ENCODE measurements at regions not wholly inside any gene's neighbourhood (a gene's known extent, or its start where the extent isn't known, plus 50 kb on each side); places are given as distances from the start of the nearest gene placed in this dataset.

- H3K36me3 ChIP-seq, result no peaks in the 10 kb centered on the region
- no peak overlapping the region for H3K4me3 ChIP-seq
- H3K27ac ChIP-seq, result no peak overlapping the region
- H3K9me3 ChIP-seq, result no peaks in the 10 kb centered on the region
- DNase-seq (ENCODE audit: low spot score), result no peak
- no peaks in the 10 kb centered on the region for H3K27me3 ChIP-seq
- H3K4me1 ChIP-seq, result no peaks in the 10 kb centered on the region
- TF ChIP-seq CTCF (IDR thresholded peaks at IDR 0.05), result no peak
These were observed 122.1 kb downstream of the CD164 start for GRCh38 chr6:109260126-109260525.

DNA sequence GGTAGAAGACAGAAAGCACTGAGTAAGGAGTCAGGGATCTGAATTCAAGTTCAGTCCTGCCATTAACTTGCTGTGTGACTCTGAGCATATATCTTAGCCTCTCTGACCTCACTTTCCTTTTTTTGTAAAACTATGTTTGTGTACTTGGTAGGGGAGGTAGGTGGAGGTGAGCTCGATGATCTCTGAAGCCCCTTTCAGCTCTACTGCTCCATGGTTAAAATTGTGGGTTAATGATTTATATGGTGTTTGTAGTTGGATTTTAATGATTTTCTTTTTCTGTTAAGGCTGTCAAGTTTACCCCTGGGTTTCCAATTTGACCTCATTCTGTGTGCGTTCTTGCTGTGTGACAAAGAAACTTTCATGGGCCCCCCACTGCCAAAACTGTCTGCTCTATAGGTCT is 124.1 kb downstream of the CD164 start:
- Histone ChIP-seq H3K27ac (no peak overlapping the region), H3K4me1 (no peaks in the 10 kb centered on the region), H3K27me3 (no peaks in the 10 kb centered on the region), H3K4me3 (no peak overlapping the region), H3K9me3 (no peaks in the 10 kb centered on the region), H3K36me3 (no peaks in the 10 kb centered on the region)
- no peak for DNase-seq (ENCODE audit: low spot score)
- no peak for TF ChIP-seq CTCF (IDR thresholded peaks at IDR 0.05)

- no peak for TF ChIP-seq CTCF (IDR thresholded peaks at IDR 0.05)
- H3K4me3 ChIP-seq, result no peak overlapping the region
- no peak for DNase-seq (ENCODE audit: low spot score)
- no peaks in the 10 kb centered on the region for H3K4me1 ChIP-seq
- H3K27ac ChIP-seq, result no peak overlapping the region
- no peaks in the 10 kb centered on the region for H3K36me3 ChIP-seq
- no peaks in the 10 kb centered on the region for H3K9me3 ChIP-seq
- H3K27me3 ChIP-seq, result no peaks in the 10 kb centered on the region
These were observed 124.8 kb downstream of the CD164 start for GRCh38 chr6:109257494-109257893.

DNA sequence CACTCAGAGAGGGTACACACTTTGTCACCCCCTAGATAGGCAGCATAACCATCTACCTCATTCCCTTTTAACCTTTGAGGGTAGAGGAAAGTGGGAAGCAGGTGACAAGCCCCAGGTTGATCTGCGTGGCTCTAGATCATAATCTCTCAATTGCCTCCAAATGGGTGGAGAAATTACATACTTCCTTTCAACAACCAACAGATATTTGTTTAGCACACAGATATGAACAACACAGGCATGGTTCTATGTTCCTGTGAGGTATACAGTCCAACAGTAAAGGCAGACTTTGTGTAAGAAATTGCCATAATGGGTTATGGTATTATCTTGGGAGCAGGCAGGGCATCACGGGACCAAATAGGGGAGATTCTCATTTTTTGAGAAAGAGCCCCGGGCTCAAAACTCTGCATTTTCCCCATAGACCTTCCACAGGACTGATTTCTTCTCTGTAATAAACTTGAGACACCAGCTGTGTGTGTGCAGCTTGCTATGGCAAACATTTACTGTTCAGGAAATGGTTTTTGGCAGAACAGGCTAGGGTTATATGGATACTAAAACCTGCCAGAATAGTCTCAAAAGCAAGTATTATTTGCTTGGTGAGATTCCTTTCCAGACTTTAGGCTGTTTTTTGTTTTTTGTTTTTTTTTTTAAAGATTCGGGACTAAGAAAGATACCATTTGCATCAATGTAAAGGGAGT is 126.2 kb downstream of the CD164 start:
- H3K4me1 ChIP-seq, result no peaks in the 10 kb centered on the region
- H3K27ac ChIP-seq, result no peak overlapping the region
- no peaks in the 10 kb centered on the region for H3K9me3 ChIP-seq
- no peak for TF ChIP-seq CTCF (IDR thresholded peaks at IDR 0.05)
- no peak for DNase-seq (ENCODE audit: low spot score)
- H3K36me3 ChIP-seq, result no peaks in the 10 kb centered on the region
- no peaks in the 10 kb centered on the region for H3K27me3 ChIP-seq
- no peak overlapping the region for H3K4me3 ChIP-seq

DNA sequence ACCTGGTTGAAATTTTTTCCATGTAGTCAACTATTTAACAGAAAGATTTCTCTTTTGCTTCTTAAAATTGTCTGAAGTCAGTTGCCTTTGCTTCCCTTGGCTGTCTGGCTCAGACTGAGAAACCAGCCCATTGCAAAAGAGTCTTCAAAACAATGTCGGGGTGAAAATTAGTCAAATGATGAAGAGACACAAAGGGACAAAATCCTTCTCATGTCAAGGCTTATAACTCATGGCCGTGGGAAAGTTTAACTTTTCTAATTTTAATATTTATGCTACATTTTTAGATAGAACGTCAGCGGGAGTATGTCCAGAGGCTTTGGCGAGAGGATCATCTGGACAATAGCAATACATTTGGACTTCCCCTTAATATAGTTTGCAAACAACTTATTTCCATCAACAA is 127.2 kb downstream of the CD164 start:
- H3K27ac ChIP-seq, result no peak overlapping the region
- DNase-seq (ENCODE audit: low spot score), result no peak
- no peaks in the 10 kb centered on the region for H3K36me3 ChIP-seq
- no peak for TF ChIP-seq CTCF (IDR thresholded peaks at IDR 0.05)
- no peaks in the 10 kb centered on the region for H3K27me3 ChIP-seq
- H3K4me3 ChIP-seq, result no peak overlapping the region
- no peaks in the 10 kb centered on the region for H3K9me3 ChIP-seq
- H3K4me1 ChIP-seq, result no peaks in the 10 kb centered on the region

DNA sequence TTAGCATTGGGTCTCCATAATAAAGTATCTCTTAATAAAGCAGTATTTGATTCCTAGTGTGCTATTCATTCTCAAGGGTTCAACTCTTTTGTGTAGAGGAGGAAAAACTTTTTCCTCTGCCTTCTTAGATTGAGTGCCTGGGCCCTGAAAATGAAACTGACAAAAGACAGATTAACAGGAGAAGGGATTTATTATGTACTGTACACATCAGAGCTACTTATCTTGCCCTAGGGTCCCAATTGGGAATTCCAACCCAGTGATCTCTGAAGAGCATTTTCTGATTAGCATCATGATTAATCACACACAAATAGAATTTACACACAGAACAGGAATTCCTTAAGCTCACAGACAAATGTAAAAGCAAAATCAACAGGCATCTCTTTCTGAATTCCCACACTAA is 128.9 kb downstream of the CD164 start:
- no peak for TF ChIP-seq CTCF (IDR thresholded peaks at IDR 0.05)
- no peak for DNase-seq (ENCODE audit: low spot score)
- no peaks in the 10 kb centered on the region for H3K36me3 ChIP-seq
- H3K4me1 ChIP-seq, result no peaks in the 10 kb centered on the region
- H3K27ac ChIP-seq, result no peak overlapping the region
- no peaks in the 10 kb centered on the region for H3K9me3 ChIP-seq
- H3K4me3 ChIP-seq, result no peak overlapping the region
- no peaks in the 10 kb centered on the region for H3K27me3 ChIP-seq

Data from right atrium auricular region (tissue), 2 donors.